ENCODE measurements at regions not wholly inside any gene's neighbourhood (a gene's known extent, or its start where the extent isn't known, plus 50 kb on each side); places are given as distances from the start of the nearest gene placed in this dataset.

DNA sequence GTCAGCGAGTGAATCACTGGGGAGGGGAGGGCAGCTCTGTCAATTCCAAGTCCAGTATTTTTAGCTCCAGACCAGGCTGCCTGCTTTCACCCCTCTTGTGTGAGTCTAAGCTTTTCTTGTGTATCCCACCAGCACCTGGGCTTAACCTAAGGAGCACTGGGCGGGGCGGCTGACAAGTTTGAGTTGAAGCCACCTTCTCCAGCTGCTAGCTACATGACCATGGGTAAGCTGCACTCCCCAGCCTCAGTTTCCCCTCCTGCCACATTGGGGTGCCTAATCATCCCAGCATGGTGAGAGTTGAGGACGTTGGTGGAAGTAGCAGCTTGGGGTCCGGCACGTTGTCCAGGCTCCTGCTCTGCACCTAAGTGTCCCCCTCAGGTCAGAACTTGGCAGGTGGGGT, 89.8 kb upstream of the PCBD1 start:
- TF ChIP-seq MAFK (IDR thresholded peaks at IDR 0.05; ENCODE audit: low read depth, low read length) (no peak), CTCF (conservative IDR thresholded peaks at IDR 0.05; ENCODE audit: low read depth, low read length) (no peak), CEBPB (IDR thresholded peaks at IDR 0.05; ENCODE audit: low read depth, low read length) (no peak), RCOR1 (IDR thresholded peaks at IDR 0.05; ENCODE audit: insufficient replicate concordance, low read length) (no peak), POLR2A (IDR thresholded peaks at IDR 0.05; ENCODE audit: low read depth, low read length) (no peak), MXI1 (IDR thresholded peaks at IDR 0.05; ENCODE audit: borderline replicate concordance, low read depth, low read length) (no peak), RFX5 (IDR thresholded peaks at IDR 0.05; ENCODE audit: low read depth, low read length) (no peak), ELK1 (IDR thresholded peaks at IDR 0.05; ENCODE audit: borderline replicate concordance, low read depth, low read length) (no peak), MAZ (IDR thresholded peaks at IDR 0.05; ENCODE audit: borderline replicate concordance, low read depth, low read length) (no peak), NFE2L2 (IDR thresholded peaks at IDR 0.05; ENCODE audit: low read depth, low read length) (no peak), BHLHE40 (IDR thresholded peaks at IDR 0.05; ENCODE audit: low read depth, low read length) (no peak), RAD21 (IDR thresholded peaks at IDR 0.05; ENCODE audit: low read length) (no peak)
- TF ChIP-seq, protein P1, sequence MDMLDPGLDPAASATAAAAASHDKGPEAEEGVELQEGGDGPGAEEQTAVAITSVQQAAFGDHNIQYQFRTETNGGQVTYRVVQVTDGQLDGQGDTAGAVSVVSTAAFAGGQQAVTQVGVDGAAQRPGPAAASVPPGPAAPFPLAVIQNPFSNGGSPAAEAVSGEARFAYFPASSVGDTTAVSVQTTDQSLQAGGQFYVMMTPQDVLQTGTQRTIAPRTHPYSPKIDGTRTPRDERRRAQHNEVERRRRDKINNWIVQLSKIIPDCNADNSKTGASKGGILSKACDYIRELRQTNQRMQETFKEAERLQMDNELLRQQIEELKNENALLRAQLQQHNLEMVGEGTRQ (IDR thresholded peaks at IDR 0.05; ENCODE audit: low read depth, low read length) = no peak

All from IMR-90 (cell line).